ENCODE measurements at regions not wholly inside any gene's neighbourhood (a gene's known extent, or its start where the extent isn't known, plus 50 kb on each side); places are given as distances from the start of the nearest gene placed in this dataset.

DNA sequence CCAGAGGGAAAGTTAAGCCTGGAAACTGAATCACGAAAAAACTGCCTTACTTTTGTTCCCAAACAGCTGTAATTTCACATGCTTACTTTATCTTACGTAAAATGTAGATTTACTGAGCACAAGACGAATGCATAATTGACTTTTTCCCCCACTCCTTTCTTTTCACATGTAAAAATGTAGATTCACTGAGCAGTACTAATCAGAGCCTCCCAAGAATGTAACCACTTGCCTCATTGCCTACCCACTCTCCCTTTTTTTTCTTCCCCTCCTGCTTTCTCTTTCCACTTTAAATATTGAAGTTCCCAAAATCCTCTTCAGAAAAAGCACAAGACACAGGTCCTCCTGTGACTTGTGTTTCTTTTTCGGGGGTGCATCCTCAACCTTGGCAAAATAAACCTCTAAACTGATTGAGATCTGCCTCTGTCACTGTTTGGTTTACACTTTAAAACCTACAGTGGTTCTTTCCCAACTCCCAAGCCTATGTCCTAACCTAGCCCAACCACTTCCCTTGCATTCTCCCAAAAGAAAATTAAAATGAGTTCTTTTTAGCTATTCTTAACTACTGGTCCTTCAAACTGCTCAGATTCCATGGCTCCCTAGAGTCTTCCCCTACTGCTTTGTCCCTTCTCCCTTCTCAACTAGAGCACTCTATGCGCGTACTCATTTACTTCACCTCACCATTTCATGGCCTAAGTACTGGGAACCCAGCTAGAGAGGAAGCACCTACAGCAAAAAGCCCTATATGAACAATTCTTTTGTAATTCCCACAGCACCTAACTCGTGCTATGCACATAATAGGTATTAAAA is 236.6 kb upstream of the MKLN1 start:
- TF ChIP-seq CTCF (IDR thresholded peaks at IDR 0.05), result no peak
- no peak for TF ChIP-seq POLR2A (IDR thresholded peaks at IDR 0.05)
